GM21360 (cell line): ENCODE measurements at regions not wholly inside any gene's neighbourhood (a gene's known extent, or its start where the extent isn't known, plus 50 kb on each side); places are given as distances from the start of the nearest gene placed in this dataset.

Experiments used
- ATAC-seq: cut with Tn5 transposase; IDR thresholded peaks from one replicate; pipeline ENCODE4 v1.9.1; 2021; ENCODE audit warnings: mild to moderate bottlenecking, moderate library complexity; ENCODE audit not compliant: unreplicated experiment

DNA sequence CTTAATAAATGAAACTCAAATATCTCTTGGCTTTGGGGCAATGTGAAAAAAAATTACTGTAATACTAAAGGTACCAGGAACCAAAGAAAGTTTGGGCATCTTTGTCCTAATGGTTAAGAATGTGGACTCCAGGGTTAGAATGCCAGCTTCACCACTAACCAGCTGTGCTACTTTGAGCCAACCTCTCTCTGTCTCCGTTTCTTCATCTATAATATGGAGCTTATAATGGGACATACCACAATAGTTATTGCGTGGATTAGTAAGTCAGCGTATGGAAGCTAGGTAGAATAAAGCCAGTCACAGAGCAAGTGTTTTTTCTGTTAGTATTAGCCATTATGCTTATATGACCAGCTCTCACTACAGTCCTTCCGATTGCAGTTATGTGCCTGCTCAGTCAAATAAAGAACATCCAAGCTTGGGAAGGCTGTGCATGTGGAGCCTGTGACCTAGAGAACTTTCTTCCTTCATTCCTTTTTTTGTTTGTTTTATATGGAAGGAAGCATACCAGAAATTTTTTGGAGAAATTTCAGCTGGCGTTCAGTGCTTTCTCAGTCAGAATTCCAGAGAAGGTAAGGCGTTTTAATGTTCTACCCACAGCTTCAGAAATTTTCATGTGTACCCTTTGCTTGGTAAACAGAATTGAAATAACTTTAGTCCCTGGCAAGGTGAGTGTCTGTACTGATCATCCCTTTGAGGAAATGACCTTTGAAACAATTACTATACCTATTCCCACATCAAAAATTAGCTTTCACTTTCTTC is 114.0 kb upstream of the RND3 start:
- no peak for ATAC-seq

- ATAC-seq, result no peak
Observed at GRCh38 chr2:150599889-150600288, 112.4 kb upstream of the RND3 start.

DNA sequence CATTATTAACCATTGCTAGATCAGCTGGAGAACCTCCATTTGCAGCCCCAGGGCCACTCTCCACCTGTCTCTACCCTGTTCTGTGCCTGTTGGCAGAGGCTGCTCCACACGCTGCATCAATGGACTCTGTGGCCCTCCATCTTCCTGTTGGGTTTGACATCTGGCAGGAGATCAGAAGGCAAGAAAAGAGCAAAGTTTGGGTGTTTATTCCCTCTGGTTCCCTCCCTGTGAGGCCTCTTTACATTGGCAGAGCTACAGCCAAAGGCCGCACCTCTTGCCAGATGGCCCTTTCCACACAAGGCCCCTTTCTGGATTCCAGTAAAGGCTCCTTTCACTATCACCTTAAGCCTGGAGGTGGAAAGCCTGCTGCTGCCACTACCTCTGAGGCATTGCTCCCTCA is 110.9 kb upstream of the RND3 start:
- ATAC-seq, result no peak

- no peak for ATAC-seq
Observed at GRCh38 chr2:150595803-150596470, 108.5 kb upstream of the RND3 start.

- ATAC-seq, result no peak
Observed at GRCh38 chr2:150594299-150594698, 106.8 kb upstream of the RND3 start.

DNA sequence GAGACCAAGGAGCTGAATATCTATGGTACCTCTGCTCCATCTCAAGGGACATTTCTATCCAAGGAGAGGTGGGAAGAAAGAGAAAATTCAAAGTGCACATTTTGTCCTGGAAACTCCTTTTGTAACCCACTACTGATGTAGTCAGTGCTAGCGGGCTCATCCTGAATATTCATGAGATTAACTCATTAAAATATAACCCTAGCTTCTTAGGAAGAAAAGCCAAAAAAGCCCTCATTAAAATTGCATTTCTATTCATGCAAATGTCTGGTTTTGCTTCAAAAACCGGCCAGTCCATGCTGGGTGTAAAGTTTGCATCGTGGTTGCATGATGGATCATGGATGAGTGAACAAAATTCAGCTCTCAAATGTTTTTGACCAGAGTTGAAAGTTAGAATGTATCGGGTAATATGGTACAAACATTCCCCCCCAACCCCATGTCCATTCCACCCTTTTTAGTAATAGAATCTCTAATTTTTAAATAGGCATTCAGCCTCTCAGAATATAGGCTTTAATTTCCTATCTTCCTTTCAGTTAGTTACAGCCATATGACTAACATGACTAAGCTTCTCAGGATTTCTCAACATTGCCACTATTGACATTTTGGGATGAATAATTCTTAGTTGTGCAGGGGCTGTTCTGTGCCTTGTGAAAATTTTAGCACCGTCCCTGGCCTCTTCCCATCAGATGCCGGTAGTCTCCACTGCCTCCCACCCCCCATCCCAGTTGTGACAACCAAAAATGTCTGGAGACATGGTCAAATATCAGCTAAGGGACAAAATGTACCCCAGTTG is 104.2 kb upstream of the RND3 start:
- ATAC-seq, result no peak

DNA sequence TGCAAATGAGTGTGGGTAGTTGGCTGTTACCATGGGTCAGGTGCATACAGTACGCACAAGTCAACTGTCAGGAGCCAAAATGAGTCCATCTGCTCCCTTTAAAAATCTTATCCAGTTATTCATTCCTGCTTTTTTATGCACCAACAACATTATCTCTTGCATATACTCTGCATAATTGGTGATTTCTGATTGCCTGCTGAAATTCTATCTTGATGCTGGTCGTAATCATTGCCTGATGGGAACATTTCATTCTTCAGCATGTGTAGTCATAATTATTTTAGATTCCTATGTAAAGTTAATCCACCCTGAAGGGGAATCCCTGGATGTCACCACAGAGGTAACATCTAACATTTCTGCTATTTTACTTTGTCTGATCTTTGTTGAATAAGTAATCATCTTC is 102.2 kb upstream of the RND3 start:
- no peak for ATAC-seq

- no peak for ATAC-seq
Observed at GRCh38 chr2:150588506-150588870, 101.0 kb upstream of the RND3 start.

- ATAC-seq, result no peak
Observed at GRCh38 chr2:150587547-150588505, 100.4 kb upstream of the RND3 start.

GRCh38 chr2:150586858-150587257 is 99.4 kb upstream of the RND3 start:
- ATAC-seq, result no peak

DNA sequence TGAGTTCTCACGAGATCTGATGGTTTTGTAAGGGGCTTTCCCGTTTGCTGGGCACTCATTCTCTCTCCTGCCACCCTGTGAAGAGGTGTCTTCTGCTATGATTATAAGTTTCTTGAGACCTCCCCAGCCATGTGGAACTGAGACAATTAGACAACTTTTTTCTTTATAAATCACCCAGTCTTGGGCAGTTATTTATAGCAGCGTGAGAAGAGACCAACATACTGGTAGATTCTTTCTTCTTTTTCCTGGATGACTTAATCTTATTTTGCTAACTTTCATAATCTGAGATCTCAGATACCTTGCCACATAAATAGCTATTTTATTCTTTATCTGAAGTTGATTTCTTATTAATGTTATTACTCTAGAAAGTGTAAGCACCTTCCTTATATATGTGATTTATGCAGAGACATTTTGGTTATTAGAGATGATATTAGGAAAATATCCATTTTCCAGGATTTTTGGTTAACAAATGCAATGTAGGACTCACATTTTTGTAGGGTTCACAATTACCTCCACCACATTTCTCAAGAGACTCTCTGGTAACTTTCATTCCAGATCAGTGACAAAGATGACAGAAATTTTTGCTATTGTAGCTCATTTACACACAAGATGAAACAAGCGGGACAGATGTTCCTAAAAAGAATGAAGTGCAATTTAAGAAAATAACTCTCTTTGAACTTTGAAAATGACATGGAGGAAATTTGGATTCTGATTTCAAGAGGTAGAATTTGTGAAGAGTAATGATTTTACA is 97.9 kb upstream of the RND3 start:
- no peak for ATAC-seq

DNA sequence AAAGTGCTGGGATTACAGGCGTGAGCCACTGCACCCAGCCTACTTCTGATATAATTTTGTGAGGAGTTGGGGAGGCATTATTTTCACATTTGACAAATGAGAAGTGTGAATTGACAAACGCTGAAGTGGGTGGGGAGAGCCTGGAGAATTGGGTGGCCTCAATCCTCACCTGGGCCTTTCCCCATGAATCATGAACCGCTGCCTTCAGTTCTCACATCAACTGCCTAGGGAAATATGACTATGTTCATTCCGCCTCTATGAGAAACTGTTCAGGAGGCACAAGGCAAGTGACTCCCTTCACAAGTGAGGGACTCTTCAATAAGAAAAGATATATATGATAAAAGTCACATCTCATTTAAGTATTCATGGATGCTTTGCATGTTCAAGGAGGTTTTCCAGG is 96.6 kb upstream of the RND3 start:
- no peak for ATAC-seq

GRCh38 chr2:150581717-150582472 is 94.4 kb upstream of the RND3 start:
- ATAC-seq, result no peak

DNA sequence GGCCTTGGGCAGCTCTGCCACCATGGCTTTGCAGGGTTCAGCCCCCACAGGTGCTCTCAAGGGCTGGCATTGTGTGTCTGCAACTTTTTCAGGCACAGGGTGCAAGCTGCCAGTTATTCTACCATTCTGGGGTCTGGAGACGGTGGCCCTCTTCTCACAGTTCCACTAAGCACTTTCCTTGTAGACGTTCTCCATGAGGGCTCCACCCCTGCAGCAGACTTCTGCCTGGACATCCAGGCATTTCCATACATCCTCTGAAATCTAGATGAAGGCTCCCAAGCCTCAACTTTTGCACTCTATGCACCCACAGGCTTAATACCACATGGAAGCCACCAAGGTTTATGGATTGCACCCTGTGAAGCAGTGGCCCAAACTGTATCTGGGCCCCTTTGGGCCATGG is 91.0 kb upstream of the RND3 start:
- no peak for ATAC-seq

DNA sequence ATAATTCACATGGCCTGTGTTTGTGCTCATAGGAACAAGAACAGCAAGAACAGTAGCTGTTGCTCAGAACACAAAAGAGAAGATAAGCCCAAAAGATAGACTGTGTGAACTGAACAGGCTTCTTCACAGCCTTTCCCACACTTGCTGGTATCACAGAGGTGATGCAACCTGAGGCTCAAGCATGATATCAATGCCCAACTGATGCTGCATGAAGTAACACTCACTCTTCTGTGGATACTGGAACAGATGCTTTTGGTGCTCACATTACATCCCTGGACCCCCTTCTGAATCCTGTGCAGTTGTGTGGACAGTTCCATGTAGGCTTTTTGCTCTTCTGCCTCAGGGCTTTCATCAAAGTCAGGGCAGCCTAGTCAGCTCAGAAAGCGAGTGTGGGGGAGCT is 88.4 kb upstream of the RND3 start:
- no peak for ATAC-seq

DNA sequence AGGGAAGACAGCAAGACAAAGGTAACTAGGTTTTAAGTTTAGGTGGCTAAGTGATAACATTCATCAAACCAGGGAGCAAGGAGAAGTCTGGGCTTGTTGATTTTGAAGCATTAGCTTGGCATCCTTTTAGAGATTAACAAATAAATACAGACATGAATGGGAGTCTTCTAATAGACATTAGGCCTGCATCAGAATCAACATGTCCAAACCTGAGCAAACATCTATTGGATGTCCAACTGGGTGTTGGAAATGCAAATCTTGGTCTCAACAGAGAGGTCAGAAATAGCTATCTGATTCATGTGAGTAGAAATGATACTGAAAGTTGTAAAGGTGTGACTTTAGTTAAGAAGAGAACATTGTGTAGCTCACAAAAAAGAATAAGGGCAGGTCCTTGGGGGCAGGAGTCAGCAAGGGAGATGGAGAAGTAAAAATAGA is 85.5 kb upstream of the RND3 start:
- peak; percentile 92 for ATAC-seq

DNA sequence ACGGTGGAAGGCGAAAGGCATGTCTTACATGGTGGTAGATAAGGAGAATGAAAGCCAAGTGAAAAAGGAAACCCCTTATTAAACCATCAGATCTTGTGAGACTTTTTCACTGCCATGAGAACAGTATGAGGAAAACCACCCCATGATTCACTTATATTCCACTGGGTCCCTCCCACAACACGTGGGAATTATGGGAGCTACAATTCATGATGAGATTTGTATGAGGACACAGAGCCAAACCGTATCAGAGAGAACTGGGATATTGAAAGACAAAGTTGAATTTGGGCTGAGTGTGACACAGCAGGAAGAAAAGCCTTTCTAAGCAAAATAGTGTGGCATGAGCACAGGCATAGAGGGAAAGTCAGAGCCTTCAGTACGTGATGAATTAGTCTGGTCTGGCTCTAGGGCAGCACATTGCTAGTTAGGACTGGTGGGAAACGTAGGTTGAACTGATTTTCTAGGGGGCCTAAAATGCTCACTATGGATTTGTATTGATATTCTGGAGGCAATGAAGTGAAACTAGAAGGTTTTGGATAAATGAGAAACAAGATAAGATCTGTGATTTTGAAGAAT is 84.8 kb upstream of the RND3 start:
- no peak for ATAC-seq

DNA sequence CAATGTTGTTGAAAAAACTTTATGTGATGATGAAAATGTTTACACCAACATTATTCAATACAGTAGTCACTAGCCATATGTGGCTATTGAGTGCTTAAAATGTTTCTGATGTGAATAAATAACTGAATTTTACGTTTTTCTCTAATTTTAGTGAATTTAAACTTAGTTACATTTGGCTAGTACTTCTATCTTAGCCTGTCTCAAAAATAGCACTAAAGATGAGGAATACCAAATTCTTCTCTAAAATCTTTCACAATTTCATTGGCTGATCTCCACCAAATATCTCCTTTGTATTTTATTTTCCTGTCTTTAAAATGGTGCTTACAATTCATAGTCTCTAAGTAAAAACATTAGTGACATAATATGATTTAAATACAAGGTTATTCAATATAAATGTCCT is 83.7 kb upstream of the RND3 start:
- no peak for ATAC-seq

GRCh38 chr2:150570712-150571111 is 83.2 kb upstream of the RND3 start:
- no peak for ATAC-seq
